Activated T-cell treated with anti-CD3 and anti-CD28 coated beads for 1 hour (primary cell): ENCODE measurements at regions not wholly inside any gene's neighbourhood (a gene's known extent, or its start where the extent isn't known, plus 50 kb on each side); places are given as distances from the start of the nearest gene placed in this dataset.

Experiments
- DNase-seq: peaks from one replicate; pipeline ENCODE4 v3.0.0-alpha.2; 2020; ENCODE audit warnings: low read depth

DNA sequence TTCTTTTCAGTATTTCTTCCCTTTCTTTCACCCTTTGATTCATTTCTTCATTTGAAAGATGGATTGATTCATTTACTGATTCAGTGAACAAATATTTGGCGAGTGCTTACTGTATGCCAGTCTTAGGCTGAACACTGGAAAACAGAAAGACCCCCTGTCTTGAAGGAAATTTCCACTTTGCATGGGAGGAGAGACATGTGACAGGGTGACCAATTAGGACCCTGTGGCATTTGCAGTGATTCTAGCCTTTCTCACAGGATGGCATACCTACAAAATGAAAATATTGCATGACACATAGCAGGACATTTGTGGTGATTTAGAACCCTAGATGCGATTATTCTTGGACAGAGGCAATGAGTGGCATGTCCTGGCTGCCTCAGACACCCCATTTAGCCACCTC, 407.2 kb upstream of the SGCD start:
- no peak for DNase-seq

DNA sequence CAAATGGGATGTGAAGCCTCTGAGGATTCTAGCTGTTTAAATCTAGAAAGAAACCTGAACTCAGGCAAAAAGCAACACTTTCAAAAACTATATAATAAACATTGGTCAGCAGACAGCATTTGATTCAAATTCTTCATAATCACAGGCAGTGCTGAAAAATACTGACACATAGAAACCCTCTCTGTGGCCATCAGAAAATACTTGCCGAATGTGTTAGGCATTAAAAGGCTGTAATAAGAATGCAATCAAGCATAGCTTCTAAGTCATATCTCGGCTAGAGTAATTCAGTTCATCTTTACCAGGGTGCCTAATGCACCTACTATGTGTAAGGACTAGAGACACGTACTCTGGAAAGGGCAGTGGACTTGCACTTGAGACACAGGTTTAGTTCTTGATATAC, 405.3 kb upstream of the SGCD start:
- no peak for DNase-seq

DNA sequence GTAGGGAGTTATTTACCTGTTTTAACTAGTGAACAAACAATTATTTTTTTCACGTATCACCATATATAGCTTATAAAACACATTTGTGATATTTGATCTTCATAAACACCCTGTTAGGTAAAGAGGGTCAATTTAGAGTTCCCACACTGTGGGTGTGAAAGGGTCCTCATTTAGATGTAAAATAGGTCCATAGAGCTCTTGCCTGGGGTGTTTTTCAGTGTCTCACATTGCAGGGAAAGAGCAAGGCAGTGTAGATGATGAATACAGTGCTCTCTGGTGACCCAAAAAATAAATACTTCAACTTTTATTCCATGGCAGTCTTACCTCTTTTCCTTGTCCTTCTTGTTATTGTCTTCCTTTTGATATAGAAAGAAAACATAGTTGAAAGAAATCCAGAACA, 403.2 kb upstream of the SGCD start:
- DNase-seq = no peak

DNA sequence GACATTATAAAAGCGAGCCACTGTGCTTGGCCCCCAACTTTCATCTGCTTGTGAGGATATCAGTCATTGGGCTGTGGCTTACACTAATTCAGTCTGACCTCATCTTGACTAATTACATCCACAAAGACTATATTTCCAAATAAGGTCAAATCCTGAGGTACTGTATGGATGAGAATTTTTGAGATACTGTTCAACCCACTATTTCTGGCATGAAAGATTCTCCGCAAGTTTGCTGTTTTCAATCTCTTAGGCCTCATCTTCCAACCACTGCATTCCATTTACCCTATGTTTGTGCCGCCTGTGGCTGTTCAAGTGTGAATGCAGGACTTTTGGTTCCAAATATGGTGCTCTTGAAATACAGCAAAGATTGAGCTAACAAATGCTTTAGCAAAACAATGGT, 400.9 kb upstream of the SGCD start:
- DNase-seq = no peak

DNA sequence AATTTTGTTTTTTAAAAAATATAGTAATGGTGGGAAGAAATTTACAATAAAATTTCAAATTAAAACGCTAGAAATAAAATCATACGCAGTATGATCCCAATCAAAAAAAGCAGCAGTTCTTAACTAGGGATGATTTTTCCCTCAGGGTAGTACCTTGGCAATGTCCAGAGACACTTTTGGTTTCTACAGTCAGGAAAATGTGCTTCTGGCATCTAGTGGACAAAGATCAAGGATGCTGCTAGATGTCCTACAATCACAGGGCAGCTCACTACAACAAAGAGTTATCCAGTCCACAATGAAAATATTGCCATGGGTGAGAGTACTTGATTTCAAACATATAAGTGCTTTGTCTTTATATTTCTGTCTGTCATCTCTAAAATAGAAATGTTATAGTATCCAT, 400.2 kb upstream of the SGCD start:
- no peak for DNase-seq

DNA sequence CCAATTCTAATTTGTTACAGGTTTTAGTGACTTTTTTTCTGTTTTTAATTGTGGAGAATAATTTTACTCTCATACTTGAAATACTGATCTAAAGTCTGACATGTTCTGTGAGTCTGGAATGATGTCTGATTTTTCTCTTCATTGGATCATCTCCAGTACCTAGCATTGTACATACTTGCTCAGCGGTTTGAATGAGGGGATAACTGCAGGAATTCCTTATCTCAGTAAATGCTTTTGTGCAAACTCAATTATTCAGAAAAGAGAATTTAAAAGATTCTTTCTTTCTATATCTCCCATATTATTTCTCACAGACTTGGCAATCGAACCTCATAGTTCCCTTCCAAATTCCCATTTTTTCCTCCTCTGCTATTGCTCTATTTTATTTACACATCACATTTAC, 397.9 kb upstream of the SGCD start:
- no peak for DNase-seq

DNA sequence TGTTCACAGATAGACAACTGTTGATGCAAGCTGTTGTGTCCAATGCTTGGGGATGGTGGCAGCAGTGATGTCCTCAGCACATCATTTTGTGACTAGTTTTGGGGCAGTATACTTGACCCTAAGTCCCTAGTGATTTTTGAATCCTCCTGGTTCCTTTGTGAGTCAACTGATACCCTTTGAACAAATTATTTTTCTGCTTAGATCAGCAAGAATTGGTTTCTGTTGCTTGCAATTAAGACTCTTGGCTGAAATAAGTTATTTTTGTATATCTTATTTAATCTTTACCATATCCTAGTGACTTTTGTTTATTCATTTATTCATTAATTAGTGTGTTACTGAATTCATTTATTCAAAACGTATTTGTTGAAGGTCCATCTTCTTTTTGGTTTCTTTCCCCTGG, 392.0 kb upstream of the SGCD start:
- no peak for DNase-seq

DNA sequence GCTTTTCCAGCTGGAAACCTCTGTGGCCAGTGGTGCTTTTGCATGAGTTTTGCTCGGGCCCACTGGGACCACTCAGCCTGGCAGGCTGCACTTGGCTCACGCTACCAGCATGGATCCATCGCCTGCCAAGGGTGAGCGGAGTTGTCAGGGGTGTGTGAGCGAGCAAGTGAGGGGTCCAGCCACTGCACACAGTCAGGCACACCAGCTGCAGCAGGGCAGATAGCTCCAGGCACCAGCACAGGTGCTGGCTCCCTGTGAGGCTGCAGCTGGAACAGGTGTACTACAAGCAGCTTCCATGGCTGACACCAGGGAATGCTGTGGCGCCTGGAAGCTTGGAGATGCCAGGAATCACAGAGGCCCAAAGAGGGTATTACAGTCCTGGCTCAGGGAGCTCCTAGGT, 391.2 kb upstream of the SGCD start:
- DNase-seq = no peak

DNA sequence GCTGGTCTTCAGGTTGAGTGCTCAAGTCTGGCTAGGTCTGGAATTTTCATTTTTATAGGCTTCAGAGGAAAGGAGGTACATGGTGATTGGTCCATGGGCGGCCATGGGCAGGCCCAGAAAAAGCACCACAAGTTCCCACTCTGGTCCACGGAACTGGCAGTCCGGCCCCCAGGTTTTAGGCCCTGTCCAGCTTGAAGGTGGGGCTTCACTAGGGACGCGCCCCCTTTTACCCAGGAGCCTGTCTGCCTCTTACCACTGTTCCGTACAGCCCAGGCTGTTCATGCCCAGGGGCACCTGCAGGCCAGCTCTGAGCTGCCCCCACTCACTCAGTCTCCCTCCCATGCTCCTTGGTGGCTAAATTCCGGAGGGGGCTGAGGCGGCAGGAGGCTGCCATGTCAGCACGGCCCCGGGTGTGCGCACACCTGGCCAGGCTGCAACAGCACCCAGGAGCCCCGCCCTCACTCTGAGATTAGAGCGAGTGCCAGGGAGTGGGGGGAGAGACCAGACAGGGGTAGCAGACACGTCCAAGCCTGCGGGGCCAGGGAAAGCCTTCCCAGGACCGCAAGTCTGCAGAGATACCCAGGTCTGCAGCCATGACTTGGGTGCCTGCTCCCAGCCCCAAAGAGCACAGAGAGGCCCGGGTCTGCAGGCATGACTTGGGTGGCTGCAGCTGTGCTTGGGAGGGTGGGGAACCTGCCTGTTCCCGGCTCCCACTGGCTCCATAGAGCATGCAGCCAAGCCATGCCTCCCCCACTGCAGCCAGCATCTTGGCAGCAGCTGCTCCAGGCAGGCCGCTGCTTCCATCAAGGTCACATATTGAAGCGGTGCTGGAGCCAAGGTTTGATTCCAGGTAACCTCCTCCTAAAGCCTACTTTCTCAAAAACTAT, 390.2 kb upstream of the SGCD start:
- DNase-seq = no peak

DNA sequence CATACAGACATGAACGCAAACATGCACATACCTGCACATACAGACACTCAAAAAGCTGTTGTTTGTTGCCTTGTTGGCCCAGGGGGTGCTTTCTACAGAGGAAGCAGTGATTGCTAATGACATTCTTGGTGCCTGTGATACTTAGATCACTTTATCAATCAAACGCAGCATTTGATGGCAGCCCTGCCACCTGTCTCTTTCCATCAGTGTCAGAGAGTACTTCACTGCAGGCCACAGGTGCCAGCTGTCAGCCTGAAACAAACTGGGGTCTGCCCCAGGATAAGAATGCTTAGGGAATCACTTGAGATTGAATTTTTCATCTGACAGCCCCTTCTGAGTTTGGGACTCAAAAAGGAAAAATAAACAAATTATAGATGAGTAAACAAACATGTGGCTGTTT, 388.9 kb upstream of the SGCD start:
- no peak for DNase-seq

DNA sequence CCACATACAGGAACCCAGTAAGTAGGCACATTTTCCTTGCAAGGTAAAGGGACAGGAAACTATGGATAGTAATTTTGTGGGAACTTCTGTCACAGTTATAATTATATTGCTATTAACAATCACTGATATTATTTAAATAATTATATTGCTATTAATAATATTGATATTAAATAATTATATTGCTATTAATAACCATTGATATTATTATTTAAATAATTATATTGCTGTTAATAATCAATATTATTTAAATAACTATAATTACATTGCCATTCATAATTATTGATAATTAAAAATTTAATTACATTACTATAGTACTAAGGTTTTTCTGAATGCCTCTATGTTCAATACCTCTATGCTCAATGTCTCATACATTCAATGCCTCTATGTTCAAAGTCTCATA, 385.6 kb upstream of the SGCD start:
- DNase-seq = no peak

DNA sequence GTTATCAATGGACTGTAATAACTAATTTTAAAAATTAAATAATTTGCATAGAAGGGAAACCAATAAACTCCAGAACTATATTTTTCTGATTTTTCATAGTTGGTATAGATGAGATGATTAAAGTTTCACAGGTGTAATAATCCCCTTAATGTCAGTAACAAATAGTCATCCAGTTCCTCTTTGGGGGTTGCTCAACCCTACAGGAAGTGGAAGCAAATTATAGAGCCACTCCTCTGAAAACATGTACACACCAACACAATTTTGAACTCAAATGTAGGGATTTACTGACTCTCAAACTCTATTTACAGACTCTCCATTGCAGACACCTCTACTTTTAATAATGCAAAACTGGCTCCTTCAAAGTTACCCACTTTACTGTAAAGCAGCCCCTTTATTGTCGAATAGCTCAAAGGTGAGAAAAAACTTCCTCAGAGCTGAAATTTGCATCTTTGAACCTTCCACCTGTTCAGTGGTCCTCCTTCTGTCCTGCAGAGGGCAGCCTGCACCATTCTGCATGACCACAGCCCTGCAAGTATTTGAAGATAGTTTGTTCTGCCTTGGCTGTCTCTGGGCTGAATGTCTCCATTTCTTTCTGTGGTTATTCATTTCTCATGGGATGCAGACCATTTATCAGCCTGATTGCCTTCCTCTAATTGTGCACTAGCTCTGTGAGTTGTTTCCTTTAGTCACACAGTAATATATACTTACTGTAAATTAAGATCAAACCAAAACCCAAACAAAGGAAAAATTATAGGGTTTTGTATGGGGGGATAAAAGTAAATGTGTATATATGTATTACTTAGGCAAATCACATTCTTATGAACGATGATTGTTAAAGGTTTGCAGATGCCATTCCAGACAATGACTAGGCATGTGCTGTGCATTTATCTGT, 383.2 kb upstream of the SGCD start:
- DNase-seq = peak; percentile 2

DNA sequence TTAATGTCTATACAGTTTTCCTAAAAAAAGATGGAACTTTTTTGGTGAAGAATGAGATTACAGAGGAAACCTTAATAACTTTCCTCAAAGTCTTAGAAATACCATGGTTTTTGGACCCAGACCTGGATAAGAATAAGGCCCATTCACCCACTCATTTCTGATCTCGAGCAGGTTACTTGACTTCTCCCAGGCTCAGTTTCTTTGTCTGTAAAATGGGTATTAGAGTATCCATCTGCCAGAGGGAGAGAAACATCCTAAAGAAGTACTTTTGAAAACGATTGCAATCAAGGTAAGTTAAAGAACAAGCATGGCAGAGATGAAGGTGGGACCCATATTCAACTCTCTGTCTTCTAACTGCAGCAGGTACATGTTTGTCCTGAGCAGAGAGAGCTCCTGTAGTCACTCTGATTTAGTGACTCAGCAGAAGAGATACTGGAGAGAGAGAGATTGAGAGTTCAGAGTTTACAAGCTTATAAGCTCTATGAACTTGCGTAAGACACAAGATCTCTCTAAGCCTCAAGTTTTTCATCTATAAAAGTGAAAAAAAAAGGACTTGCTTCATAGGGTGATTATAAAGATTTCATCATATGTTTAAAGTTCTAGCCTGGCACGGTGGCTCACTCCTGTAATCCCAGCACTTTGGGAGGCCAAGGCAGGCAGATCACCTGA, 379.4 kb upstream of the SGCD start:
- DNase-seq = no peak

DNA sequence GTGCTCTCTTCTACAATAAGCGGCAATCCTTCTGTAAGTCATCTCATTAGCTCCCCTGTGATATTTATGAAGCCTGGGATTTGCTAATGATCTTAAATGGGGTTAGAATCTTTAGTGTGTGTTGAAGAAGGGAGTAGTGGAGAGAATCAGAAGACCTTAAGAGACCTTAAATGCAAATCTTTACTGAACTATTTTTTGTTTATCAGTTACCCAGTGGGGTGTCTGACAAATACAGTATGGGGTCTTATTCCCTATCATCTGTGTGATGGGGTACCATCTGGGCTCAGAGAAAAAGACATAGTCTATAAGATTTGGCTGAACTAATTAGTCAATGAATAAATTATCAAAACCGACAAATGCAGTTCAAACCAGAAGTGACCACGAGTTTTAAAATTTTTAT, 378.4 kb upstream of the SGCD start:
- no peak for DNase-seq

DNA sequence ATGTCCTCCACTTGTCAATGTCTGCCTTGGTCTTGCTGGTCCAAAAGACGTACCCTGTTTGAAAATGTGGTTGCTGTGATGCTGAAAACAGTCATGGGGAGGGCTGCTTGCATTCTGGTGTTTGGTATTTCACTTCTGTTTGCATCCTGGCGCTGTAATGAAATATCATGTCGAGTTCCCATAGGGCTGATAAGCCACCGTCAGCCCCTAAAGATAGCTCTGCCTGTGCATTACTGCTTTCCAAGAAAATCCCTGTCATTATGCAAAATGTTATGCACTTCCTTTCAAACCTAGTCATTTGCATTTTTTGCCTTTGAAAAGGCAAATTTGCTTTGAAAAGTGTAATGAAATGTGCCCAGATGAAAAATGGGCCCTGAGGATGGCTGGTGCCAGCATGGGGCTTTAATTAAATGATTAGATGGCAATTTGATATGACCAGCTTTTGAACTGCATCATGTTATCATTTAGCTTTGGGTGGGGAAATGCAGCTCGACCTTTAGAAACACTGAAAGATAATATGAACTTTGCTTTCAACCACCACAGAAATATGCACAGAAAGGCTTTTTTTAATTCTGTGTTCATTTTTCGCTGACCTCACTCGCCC, 374.4 kb upstream of the SGCD start:
- DNase-seq = no peak

DNA sequence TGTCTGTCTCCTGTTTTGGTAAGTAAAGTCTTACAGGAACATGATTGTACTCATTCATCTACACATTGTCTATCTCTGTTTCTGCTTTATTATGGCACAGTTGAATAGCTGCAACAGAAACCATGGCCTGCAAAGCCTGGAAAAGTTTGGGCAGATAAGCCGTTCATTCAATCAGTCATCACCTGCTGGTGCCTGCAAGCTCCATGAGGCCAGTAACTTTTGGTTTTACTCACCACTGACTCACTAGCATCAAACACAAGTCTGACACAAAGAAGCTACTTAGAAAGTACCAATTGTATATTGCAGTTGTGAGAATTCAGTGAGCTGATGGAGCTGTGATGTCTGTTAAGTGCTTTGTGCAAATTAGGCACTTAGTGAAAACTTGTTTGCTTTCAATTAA, 373.6 kb upstream of the SGCD start:
- no peak for DNase-seq

DNA sequence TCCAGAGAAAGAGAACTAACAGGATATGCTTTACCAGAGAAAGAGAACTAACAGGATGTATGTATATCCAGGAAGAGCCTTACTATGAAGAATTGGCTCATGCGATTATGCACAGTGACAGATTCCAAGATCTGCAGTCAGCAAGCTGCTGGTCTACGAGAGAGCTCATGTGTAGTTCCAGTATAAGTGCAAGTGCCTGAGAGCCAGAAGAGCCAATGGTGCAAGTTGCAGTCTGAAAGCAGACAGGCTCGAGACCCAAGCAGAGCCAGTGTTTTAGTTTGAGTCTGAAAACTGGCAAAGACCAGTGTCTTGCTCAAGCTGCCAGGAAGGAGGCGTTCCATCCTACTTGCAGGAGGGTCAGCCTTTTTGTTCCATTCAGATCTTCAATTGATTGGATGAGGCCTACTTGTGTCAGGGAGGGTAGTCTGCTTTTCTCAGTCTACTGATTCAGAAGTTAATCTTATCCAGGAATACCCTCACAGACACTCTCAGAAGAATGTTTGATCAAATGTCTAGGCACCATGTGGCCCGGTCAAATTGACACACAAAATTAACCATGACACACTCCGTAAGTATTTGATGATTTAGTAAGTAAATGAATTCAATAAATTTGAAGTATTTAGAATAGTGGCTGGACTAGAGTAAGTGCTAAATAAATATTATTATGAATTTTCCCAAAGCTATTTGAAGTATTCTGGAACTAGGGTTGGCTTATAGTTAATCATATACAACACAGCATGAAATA, 372.1 kb upstream of the SGCD start:
- no peak for DNase-seq

DNA sequence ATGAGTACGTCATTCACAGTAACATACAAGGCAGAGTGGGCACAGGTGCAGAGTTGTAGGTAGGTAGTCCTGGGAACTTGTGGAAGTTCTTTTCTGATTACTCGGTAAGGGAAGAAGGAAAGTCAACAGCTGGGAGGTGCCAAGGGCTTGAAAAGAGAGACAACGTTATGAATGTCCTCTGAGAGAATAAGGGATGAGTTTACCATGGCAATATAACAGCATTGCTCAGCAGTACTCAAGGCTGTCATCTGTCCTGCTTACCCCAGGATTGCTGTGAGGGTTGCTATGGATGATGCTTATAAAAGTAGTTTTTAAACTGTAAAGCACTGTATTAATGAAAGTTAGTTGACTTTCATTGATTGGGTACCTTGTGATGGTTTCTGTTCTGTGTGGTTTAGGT, 369.1 kb upstream of the SGCD start:
- no peak for DNase-seq

DNA sequence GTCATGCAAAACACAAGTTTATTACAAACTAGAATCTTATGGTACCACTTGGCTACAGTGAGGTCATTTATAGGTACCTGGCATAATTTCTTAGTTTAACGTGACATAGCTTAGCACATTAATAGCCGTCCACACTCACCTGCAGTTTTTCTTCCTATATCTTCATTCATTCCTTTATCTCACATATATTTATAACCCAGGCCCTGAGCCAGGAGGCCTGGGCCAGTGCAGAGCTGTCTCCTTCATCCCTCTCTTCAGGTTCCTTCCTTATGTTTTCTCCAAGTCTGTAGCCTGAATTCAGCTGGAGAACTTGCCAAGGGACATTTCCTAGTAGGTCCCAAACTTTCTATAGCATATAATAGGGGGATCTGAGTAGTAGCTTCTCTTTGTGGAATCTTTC, 367.9 kb upstream of the SGCD start:
- DNase-seq = no peak

DNA sequence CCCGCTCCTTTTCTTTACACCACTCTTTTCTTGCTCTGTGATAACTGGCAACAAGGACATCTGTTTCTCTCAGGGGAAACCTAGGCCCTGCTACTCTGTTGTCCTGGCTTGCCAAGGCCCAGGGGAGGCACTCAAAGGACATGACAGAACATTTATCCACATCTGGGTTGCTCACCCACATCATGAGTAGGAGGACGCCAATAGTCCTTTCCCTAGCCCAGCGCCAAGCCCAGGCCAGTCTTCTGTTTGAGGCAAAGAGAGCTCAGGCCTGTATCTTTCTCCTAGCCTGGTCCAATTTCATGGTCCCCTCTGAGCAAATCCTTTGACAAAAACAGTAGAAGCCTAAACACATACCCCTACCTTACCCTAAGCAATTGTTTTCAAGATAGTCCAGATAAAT, 366.8 kb upstream of the SGCD start:
- DNase-seq = no peak

DNA sequence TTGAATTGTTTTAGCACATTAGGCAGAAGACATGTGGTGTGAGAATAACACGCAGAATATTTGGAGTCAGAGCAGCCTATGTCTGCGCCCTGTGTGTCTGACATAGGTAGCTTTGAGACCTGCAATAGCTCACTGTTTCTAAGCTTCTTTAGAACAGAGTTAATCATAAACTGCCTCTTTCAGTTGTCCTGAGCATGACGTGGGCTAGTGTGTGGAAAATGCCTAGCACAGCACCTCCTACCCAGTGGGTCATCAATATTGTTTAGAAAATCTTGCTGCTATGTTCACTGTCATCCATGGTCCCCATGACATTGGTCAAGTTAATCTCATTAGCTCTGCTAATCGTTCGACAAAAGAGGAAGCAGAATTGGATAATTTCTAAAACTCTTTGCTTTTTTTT, 357.4 kb upstream of the SGCD start:
- DNase-seq = no peak

DNA sequence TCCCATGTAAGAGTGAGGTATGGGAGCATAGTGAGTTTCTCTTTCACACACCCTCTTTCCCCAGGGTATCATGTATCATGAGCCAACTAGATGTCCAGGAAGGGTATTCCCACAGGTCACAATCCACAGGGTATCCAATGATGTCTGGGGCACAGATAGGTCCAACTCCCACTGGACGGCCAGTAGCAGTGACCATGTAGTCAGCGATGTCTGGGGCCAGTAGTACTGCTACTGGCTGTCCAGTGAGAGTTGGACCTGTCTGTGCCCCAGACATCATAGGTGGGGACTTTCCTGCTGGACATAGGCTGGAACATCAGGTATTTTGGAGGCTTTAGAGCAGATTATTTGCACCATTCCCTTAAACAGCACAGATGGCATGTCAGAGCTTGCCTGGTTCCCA, 352.6 kb upstream of the SGCD start:
- DNase-seq = no peak
